Tibial nerve (tissue), 4 donors: ENCODE measurements at regions not wholly inside any gene's neighbourhood (a gene's known extent, or its start where the extent isn't known, plus 50 kb on each side); places are given as distances from the start of the nearest gene placed in this dataset.

Experiments used
- EP300 ChIP-seq, 2 donors: sonication (generic); formaldehyde crosslinking; IDR thresholded peaks; one replicate each; pipeline ENCODE4 v1.6.1; 2017; ENCODE audit warnings: antibody characterized with exemption in 2 of 2, mild to moderate bottlenecking in 1 of 2
- POLR2A ChIP-seq, 2 donors: fragments of 450-650 bp; IDR thresholded peaks; one replicate each; pipeline ENCODE4 v1.6.1; 2017; ENCODE audit warnings: antibody characterized with exemption in 2 of 2, mild to moderate bottlenecking in 2 of 2, moderate library complexity in 2 of 2
- TF ChIP-seq, protein P1 (sequence below), 5 experiments: fragments of 200-600 bp in 3 of 5; fragments of 450-650 bp in 2 of 5; sonication (generic) in 3 of 5; IDR thresholded peaks; one replicate each; pipeline ENCODE4 v1.5.1; 2016 to 2019; ENCODE audit warnings: antibody characterized with exemption in 5 of 5, mild to moderate bottlenecking in 3 of 5, moderate library complexity in 2 of 5

DNA sequence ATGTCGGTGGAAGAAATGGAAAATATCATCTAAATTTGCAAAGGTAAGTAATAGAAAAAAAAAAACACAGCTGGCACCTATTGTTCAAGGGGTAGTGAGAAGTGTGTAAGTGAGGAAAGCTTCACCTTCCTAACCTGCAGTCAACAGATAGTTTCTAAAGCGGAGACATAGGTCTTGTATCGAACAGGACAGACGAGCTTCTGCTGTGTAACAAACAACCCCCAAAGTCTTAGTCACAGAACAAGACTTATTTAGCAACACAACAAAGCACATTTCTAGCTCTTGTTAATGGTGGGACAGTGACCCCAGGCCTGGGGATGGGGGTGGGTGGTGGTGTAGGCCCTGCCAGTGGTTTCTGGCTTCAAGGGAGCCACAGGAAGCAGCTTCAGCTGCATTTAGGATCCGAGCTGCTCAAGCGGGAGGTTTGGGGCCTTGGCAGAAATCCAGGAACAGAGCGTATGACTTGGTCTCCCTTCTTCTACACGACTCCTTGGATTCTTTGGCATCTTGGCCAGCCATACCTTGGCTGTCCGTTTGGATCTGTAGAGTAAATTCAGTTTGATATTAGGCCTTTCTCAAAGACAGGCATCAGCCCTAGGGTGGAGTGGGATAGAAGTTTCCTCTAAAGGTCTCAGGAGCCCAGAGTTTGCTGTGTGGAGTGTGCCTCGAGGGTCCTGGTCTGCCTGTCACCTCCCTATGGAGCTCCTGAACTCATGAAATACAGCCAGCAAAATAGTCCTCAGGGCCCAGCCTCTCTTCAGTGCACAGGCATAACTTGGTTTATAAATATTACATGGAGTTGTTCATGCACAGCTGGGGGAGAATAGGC is 56.9 kb upstream of the SHH start:
- TF ChIP-seq, protein P1, sequence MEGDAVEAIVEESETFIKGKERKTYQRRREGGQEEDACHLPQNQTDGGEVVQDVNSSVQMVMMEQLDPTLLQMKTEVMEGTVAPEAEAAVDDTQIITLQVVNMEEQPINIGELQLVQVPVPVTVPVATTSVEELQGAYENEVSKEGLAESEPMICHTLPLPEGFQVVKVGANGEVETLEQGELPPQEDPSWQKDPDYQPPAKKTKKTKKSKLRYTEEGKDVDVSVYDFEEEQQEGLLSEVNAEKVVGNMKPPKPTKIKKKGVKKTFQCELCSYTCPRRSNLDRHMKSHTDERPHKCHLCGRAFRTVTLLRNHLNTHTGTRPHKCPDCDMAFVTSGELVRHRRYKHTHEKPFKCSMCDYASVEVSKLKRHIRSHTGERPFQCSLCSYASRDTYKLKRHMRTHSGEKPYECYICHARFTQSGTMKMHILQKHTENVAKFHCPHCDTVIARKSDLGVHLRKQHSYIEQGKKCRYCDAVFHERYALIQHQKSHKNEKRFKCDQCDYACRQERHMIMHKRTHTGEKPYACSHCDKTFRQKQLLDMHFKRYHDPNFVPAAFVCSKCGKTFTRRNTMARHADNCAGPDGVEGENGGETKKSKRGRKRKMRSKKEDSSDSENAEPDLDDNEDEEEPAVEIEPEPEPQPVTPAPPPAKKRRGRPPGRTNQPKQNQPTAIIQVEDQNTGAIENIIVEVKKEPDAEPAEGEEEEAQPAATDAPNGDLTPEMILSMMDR (IDR thresholded peaks at IDR 0.05): no peak
- TF ChIP-seq EP300 (IDR thresholded peaks at IDR 0.05) (no peak), POLR2A (IDR thresholded peaks at IDR 0.05) (no peak)
